ENCODE measurements at regions not wholly inside any gene's neighbourhood (a gene's known extent, or its start where the extent isn't known, plus 50 kb on each side); places are given as distances from the start of the nearest gene placed in this dataset.
A peak's percentile ranks its signal among the peaks of the same experiment; 100 is the strongest.
"Not testable (repeated sequence)": the region's sequence is repeated elsewhere in the genome, so short reads cannot be mapped to it uniquely, and the experiment has no call there.

- DNase-seq (ENCODE audit: low spot score) = no peak
Observed at GRCh38 chr4:122973465-122973864, 51.1 kb upstream of the NUDT6 start.

- no peak for DNase-seq (ENCODE audit: low spot score)
Observed at GRCh38 chr4:122976111-122976510, 53.7 kb upstream of the NUDT6 start.

- no peak for DNase-seq (ENCODE audit: low spot score)
Observed at GRCh38 chr4:122977103-122977502, 54.7 kb upstream of the NUDT6 start.

GRCh38 chr4:122978109-122978508 lies 55.7 kb upstream of the NUDT6 start:
- DNase-seq (ENCODE audit: low spot score) = no peak

- no peak for DNase-seq (ENCODE audit: low spot score)
Observed at GRCh38 chr4:122978789-122979188, 56.4 kb upstream of the NUDT6 start.

- no peak for DNase-seq (ENCODE audit: low spot score)
Observed at GRCh38 chr4:122980860-122981259, 58.5 kb upstream of the NUDT6 start.

- no peak for DNase-seq (ENCODE audit: low spot score)
Observed at GRCh38 chr4:122988696-122989095, 66.3 kb upstream of the NUDT6 start.

GRCh38 chr4:122990891-122991290 lies 68.5 kb upstream of the NUDT6 start:
- no peak for DNase-seq (ENCODE audit: low spot score)

GRCh38 chr4:122992057-122992456 lies 69.7 kb upstream of the NUDT6 start:
- no peak for DNase-seq (ENCODE audit: low spot score)

- DNase-seq (ENCODE audit: low spot score) = no peak
Observed at GRCh38 chr4:122992641-122993040, 70.2 kb upstream of the NUDT6 start.

GRCh38 chr4:122996350-122996749 lies 74.0 kb upstream of the NUDT6 start:
- no peak for DNase-seq (ENCODE audit: low spot score)

GRCh38 chr4:122997463-122998101 lies 75.2 kb upstream of the NUDT6 start:
- DNase-seq (ENCODE audit: low spot score) = no peak

GRCh38 chr4:123004079-123004478 lies 81.7 kb upstream of the NUDT6 start:
- DNase-seq (ENCODE audit: low spot score) = not testable (repeated sequence)

GRCh38 chr4:123005126-123005525 lies 82.7 kb upstream of the NUDT6 start:
- not testable (repeated sequence) for DNase-seq (ENCODE audit: low spot score)

GRCh38 chr4:123007679-123008078 lies 85.3 kb upstream of the NUDT6 start:
- no peak for DNase-seq (ENCODE audit: low spot score)

- not testable (repeated sequence) for DNase-seq (ENCODE audit: low spot score)
Observed at GRCh38 chr4:123012416-123012815, 90.0 kb upstream of the NUDT6 start.

GRCh38 chr4:123014038-123014437 lies 91.6 kb upstream of the NUDT6 start:
- DNase-seq (ENCODE audit: low spot score) = peak; percentile 15

GRCh38 chr4:123017078-123017477 lies 94.7 kb upstream of the NUDT6 start:
- no peak for DNase-seq (ENCODE audit: low spot score)

- DNase-seq (ENCODE audit: low spot score) = peak; percentile 69
Observed at GRCh38 chr4:123017636-123018395, 95.4 kb upstream of the NUDT6 start.

- no peak for DNase-seq (ENCODE audit: low spot score)
Observed at GRCh38 chr4:123018396-123018775, 96.0 kb upstream of the NUDT6 start.

- DNase-seq (ENCODE audit: low spot score) = no peak
Observed at GRCh38 chr4:123020285-123020684, 97.9 kb upstream of the NUDT6 start.

GRCh38 chr4:123023647-123024046 lies 101.2 kb upstream of the NUDT6 start:
- no peak for DNase-seq (ENCODE audit: low spot score)

GRCh38 chr4:123024710-123025109 lies 102.3 kb upstream of the NUDT6 start:
- no peak for DNase-seq (ENCODE audit: low spot score)

- no peak for DNase-seq (ENCODE audit: low spot score)
Observed at GRCh38 chr4:123025398-123025797, 103.0 kb upstream of the NUDT6 start.

Measured in AG08395 (cell line).